ENCODE measurements at regions not wholly inside any gene's neighbourhood (a gene's known extent, or its start where the extent isn't known, plus 50 kb on each side); places are given as distances from the start of the nearest gene placed in this dataset.

DNA sequence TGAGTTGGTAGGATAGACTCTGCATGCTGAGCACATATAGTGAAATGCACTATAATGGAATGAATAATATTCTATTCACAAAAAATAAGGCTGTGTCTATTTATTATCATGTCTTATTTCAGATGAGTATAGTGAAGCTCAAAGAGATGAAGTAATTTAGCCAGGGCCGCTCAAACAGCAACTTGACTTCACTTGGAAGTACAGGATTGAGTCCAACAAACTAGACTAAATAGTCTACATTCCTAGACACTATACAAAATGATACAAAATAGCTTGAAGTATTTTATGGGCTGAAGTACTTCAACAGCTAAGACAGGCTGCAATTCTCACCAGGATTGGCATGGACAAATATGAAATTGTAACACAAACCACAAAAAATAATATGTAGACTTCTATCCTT, 144.5 kb upstream of the DST start:
- TF ChIP-seq EZH2phosphoT487 (IDR thresholded peaks at IDR 0.05; ENCODE audit: unreplicated experiment) (no peak), POLR2AphosphoS5 (IDR thresholded peaks at IDR 0.05; ENCODE audit: low read depth) (no peak), EZH2 (IDR thresholded peaks at IDR 0.05; ENCODE audit: low read depth, unreplicated experiment) (no peak)
- TF ChIP-seq, protein P1, sequence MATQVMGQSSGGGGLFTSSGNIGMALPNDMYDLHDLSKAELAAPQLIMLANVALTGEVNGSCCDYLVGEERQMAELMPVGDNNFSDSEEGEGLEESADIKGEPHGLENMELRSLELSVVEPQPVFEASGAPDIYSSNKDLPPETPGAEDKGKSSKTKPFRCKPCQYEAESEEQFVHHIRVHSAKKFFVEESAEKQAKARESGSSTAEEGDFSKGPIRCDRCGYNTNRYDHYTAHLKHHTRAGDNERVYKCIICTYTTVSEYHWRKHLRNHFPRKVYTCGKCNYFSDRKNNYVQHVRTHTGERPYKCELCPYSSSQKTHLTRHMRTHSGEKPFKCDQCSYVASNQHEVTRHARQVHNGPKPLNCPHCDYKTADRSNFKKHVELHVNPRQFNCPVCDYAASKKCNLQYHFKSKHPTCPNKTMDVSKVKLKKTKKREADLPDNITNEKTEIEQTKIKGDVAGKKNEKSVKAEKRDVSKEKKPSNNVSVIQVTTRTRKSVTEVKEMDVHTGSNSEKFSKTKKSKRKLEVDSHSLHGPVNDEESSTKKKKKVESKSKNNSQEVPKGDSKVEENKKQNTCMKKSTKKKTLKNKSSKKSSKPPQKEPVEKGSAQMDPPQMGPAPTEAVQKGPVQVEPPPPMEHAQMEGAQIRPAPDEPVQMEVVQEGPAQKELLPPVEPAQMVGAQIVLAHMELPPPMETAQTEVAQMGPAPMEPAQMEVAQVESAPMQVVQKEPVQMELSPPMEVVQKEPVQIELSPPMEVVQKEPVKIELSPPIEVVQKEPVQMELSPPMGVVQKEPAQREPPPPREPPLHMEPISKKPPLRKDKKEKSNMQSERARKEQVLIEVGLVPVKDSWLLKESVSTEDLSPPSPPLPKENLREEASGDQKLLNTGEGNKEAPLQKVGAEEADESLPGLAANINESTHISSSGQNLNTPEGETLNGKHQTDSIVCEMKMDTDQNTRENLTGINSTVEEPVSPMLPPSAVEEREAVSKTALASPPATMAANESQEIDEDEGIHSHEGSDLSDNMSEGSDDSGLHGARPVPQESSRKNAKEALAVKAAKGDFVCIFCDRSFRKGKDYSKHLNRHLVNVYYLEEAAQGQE (IDR thresholded peaks at IDR 0.05; ENCODE audit: unreplicated experiment), result no peak
- TF ChIP-seq, protein P2, sequence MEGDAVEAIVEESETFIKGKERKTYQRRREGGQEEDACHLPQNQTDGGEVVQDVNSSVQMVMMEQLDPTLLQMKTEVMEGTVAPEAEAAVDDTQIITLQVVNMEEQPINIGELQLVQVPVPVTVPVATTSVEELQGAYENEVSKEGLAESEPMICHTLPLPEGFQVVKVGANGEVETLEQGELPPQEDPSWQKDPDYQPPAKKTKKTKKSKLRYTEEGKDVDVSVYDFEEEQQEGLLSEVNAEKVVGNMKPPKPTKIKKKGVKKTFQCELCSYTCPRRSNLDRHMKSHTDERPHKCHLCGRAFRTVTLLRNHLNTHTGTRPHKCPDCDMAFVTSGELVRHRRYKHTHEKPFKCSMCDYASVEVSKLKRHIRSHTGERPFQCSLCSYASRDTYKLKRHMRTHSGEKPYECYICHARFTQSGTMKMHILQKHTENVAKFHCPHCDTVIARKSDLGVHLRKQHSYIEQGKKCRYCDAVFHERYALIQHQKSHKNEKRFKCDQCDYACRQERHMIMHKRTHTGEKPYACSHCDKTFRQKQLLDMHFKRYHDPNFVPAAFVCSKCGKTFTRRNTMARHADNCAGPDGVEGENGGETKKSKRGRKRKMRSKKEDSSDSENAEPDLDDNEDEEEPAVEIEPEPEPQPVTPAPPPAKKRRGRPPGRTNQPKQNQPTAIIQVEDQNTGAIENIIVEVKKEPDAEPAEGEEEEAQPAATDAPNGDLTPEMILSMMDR (conservative IDR thresholded peaks at IDR 0.05; ENCODE audit: low read depth in 2 of 2), result no peak

All from GM23338 (cell line).